ENCODE measurements at regions not wholly inside any gene's neighbourhood (a gene's known extent, or its start where the extent isn't known, plus 50 kb on each side); places are given as distances from the start of the nearest gene placed in this dataset.

GRCh38 chr9:17930071-17930470, 351.2 kb downstream of the SH3GL2 start:
- Histone ChIP-seq H3K79me2 (ENCODE audit: control insufficient read depth, insufficient read depth, low read length) (no peaks in the 10 kb centered on the region), H4K20me1 (ENCODE audit: control insufficient read depth, extremely low read depth, insufficient read depth, low read length) (no peaks in the 10 kb centered on the region), H3K27ac (ENCODE audit: insufficient read depth, low read length) (no peak overlapping the region), H3K27me3 (ENCODE audit: control insufficient read depth, insufficient read depth, low read length) (no peaks in the 10 kb centered on the region), H3K4me1 (ENCODE audit: control insufficient read depth, extremely low read depth, insufficient read depth, low read length) (no peaks in the 10 kb centered on the region), H3K4me2 (ENCODE audit: extremely low read depth, insufficient read depth, low read length) (no peak overlapping the region), H3K36me3 (ENCODE audit: control insufficient read depth, insufficient read depth, low read length) (no peaks in the 10 kb centered on the region), H3K9ac (ENCODE audit: insufficient read depth, low read length) (no peak overlapping the region), H2AFZ (ENCODE audit: low read length) (no peak overlapping the region), H3K9me3 (ENCODE audit: control insufficient read depth, insufficient read depth, low read depth, low read length) (no peaks in the 10 kb centered on the region), H3K4me3 (replicated peaks in 1 of 4; ENCODE audit: control extremely low read depth in 1 of 4, insufficient read depth in 1 of 4, low read depth in 3 of 4, low read length in 4 of 4) (no peak overlapping the region)
- no peak for DNase-seq (ENCODE audit: low read depth in 2 of 2)
- TF ChIP-seq EZH2 (IDR thresholded peaks at IDR 0.05; ENCODE audit: low read length, missing control alignments): no peak
- TF ChIP-seq, protein P1, sequence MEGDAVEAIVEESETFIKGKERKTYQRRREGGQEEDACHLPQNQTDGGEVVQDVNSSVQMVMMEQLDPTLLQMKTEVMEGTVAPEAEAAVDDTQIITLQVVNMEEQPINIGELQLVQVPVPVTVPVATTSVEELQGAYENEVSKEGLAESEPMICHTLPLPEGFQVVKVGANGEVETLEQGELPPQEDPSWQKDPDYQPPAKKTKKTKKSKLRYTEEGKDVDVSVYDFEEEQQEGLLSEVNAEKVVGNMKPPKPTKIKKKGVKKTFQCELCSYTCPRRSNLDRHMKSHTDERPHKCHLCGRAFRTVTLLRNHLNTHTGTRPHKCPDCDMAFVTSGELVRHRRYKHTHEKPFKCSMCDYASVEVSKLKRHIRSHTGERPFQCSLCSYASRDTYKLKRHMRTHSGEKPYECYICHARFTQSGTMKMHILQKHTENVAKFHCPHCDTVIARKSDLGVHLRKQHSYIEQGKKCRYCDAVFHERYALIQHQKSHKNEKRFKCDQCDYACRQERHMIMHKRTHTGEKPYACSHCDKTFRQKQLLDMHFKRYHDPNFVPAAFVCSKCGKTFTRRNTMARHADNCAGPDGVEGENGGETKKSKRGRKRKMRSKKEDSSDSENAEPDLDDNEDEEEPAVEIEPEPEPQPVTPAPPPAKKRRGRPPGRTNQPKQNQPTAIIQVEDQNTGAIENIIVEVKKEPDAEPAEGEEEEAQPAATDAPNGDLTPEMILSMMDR (conservative IDR thresholded peaks at IDR 0.05 in 1 of 2, IDR thresholded peaks at IDR 0.05 in 1 of 2; ENCODE audit: low read depth in 1 of 2, low read length in 2 of 2): no peak

GRCh38 chr9:17936365-17936764, 357.5 kb downstream of the SH3GL2 start:
- H3K79me2 ChIP-seq (ENCODE audit: control insufficient read depth, insufficient read depth, low read length): no peaks in the 10 kb centered on the region
- no peak for DNase-seq (ENCODE audit: low read depth in 2 of 2)
- no peak overlapping the region for H3K4me3 ChIP-seq (replicated peaks in 1 of 4; ENCODE audit: control extremely low read depth in 1 of 4, insufficient read depth in 1 of 4, low read depth in 3 of 4, low read length in 4 of 4)
- H2AFZ ChIP-seq (ENCODE audit: low read length): no peak overlapping the region
- no peaks in the 10 kb centered on the region for H3K36me3 ChIP-seq (ENCODE audit: control insufficient read depth, insufficient read depth, low read length)
- no peak overlapping the region for H3K4me2 ChIP-seq (ENCODE audit: extremely low read depth, insufficient read depth, low read length)
- no peak overlapping the region for H3K9ac ChIP-seq (ENCODE audit: insufficient read depth, low read length)
- H3K27me3 ChIP-seq (ENCODE audit: control insufficient read depth, insufficient read depth, low read length): no peaks in the 10 kb centered on the region
- H3K9me3 ChIP-seq (ENCODE audit: control insufficient read depth, insufficient read depth, low read depth, low read length): no peaks in the 10 kb centered on the region
- TF ChIP-seq EZH2 (IDR thresholded peaks at IDR 0.05; ENCODE audit: low read length, missing control alignments): no peak
- TF ChIP-seq, protein P1 (conservative IDR thresholded peaks at IDR 0.05 in 1 of 2, IDR thresholded peaks at IDR 0.05 in 1 of 2; ENCODE audit: low read depth in 1 of 2, low read length in 2 of 2): no peak
- H3K27ac ChIP-seq (ENCODE audit: insufficient read depth, low read length): no peak overlapping the region
- no peaks in the 10 kb centered on the region for H3K4me1 ChIP-seq (ENCODE audit: control insufficient read depth, extremely low read depth, insufficient read depth, low read length)
- H4K20me1 ChIP-seq (ENCODE audit: control insufficient read depth, extremely low read depth, insufficient read depth, low read length): no peaks in the 10 kb centered on the region

DNA sequence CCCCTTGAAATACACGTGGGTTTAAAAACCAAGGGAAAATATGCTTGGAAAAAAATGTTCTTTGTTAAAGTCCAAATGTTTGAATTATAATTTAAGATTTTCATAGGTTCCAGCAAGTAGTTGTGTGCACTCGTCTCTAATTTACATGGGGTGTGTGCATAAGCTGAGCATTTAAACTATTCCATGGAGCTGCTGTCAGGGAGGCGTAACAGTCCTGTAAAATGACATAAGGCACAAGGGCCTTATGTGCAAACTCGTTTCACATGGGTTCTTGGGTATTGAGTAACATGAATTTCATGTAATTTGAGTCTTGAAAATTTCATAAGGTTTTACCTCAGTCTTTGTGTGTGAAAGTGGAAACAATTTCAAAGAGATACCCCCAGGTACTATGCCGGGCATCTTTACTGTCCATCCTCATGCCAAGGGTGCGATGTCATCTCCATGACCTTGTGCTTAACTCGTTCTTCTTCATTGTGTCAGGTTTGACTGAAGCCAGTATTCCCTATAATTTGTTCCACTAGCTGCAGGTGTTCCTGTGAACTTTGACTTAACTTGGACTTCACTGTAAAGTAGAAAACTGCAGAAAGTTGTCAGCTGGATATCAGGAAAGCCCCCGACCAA, 359.3 kb downstream of the SH3GL2 start:
- Histone ChIP-seq H3K79me2 (ENCODE audit: control insufficient read depth, insufficient read depth, low read length) (no peaks in the 10 kb centered on the region), H3K27ac (ENCODE audit: insufficient read depth, low read length) (no peak overlapping the region), H3K9me3 (ENCODE audit: control insufficient read depth, insufficient read depth, low read depth, low read length) (no peaks in the 10 kb centered on the region), H2AFZ (ENCODE audit: low read length) (no peak overlapping the region), H3K4me1 (ENCODE audit: control insufficient read depth, extremely low read depth, insufficient read depth, low read length) (no peaks in the 10 kb centered on the region), H3K36me3 (ENCODE audit: control insufficient read depth, insufficient read depth, low read length) (no peaks in the 10 kb centered on the region), H3K9ac (ENCODE audit: insufficient read depth, low read length) (no peak overlapping the region), H4K20me1 (ENCODE audit: control insufficient read depth, extremely low read depth, insufficient read depth, low read length) (no peaks in the 10 kb centered on the region), H3K27me3 (ENCODE audit: control insufficient read depth, insufficient read depth, low read length) (no peaks in the 10 kb centered on the region), H3K4me3 (replicated peaks in 1 of 4; ENCODE audit: control extremely low read depth in 1 of 4, insufficient read depth in 1 of 4, low read depth in 3 of 4, low read length in 4 of 4) (no peak overlapping the region), H3K4me2 (ENCODE audit: extremely low read depth, insufficient read depth, low read length) (no peak overlapping the region)
- no peak for DNase-seq (ENCODE audit: low read depth in 2 of 2)
- TF ChIP-seq, protein P1 (conservative IDR thresholded peaks at IDR 0.05 in 1 of 2, IDR thresholded peaks at IDR 0.05 in 1 of 2; ENCODE audit: low read depth in 1 of 2, low read length in 2 of 2): no peak
- no peak for TF ChIP-seq EZH2 (IDR thresholded peaks at IDR 0.05; ENCODE audit: low read length, missing control alignments)
